ENCODE measurements at regions not wholly inside any gene's neighbourhood (a gene's known extent, or its start where the extent isn't known, plus 50 kb on each side); places are given as distances from the start of the nearest gene placed in this dataset.

DNA sequence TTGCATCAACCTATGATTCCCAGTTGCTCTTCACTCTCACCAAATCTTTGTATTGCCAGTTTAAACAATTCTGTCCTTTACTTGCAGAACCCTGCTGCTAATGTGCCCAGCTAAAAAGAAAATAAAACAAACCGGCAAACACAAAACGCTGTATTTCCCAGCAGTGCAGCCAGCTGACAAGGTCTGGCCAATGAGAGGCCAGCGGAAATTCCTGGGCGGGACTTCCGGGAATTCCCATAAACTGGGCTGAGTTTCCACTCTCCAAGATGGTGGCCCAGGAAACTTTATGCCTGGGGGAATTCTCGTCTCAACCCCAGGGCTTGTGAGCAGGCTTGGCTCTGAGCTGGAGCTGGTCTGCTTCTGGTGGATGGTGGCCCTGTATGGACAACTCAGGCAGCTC is 807.3 kb upstream of the TMEM132C start:
- peaks cover 0 to 4% (median 0%) of the 10 kb centered on the region in 4 donors for H3K9me3 ChIP-seq
- H3K4me3 ChIP-seq: no peak overlapping the region
- H3K36me3 ChIP-seq: no peaks in the 10 kb centered on the region
- H3K27ac ChIP-seq (replicated peaks in 1 of 4): no peak overlapping the region
- H3K4me1 ChIP-seq: peaks cover 7 to 14% (median 13%) of the 10 kb centered on the region in 4 donors
- 94% methylated on average over 6 of the region's 6 CpGs for WGBS
- H3K27me3 ChIP-seq: peaks cover 0 to 35% (median 15%) of the 10 kb centered on the region in 4 donors
- no peak for DNase-seq (ENCODE audit: extremely low spot score)
- intact Hi-C loops (cut with DNase I): no loop called here
- TF ChIP-seq POLR2AphosphoS5 (IDR thresholded peaks at IDR 0.05): no peak
- no peak for TF ChIP-seq CTCF (IDR thresholded peaks at IDR 0.05)
- TF ChIP-seq POLR2A (IDR thresholded peaks at IDR 0.05; ENCODE audit: low read depth): no peak
- TF ChIP-seq EP300 (IDR thresholded peaks at IDR 0.05): no peak

DNA sequence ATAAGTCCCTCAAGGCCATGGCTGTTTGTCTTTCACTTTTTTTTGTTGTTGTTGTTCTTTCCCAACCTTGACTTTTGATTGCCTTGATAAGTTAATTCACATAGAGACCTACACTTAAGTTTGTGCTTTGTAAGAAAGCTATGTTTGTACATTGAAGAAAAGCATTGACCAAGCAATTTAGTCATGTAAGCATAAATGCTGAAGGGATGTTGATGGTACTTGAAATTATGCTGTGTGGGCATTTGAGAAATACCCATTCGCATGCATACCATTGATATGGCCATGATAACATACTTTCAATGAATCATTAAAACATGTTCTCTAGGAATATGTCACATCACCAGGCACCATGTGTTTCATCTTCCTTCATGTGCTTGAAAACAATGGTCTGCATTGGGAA is 803.7 kb upstream of the TMEM132C start:
- peaks cover 0 to 7% (median 0%) of the 10 kb centered on the region in 4 donors for H3K27me3 ChIP-seq
- intact Hi-C loops (cut with DNase I): no loop called here
- no peak for TF ChIP-seq POLR2AphosphoS5 (IDR thresholded peaks at IDR 0.05)
- no peak for TF ChIP-seq CTCF (IDR thresholded peaks at IDR 0.05)
- no peak for TF ChIP-seq POLR2A (IDR thresholded peaks at IDR 0.05; ENCODE audit: low read depth)
- TF ChIP-seq EP300 (IDR thresholded peaks at IDR 0.05): no peak
- H3K36me3 ChIP-seq: no peaks in the 10 kb centered on the region
- peaks cover 0 to 4% (median 0%) of the 10 kb centered on the region in 4 donors for H3K9me3 ChIP-seq
- no peak overlapping the region for H3K4me3 ChIP-seq
- WGBS: 94% methylated on average over 1 of the region's 1 CpG
- DNase-seq (ENCODE audit: extremely low spot score): no peak
- no peak overlapping the region for H3K27ac ChIP-seq (replicated peaks in 1 of 4)
- no peaks in the 10 kb centered on the region for H3K4me1 ChIP-seq

GRCh38 chr12:127469331-127469730 is 797.6 kb upstream of the TMEM132C start:
- intact Hi-C loops (cut with DNase I): no loop called here
- no peaks in the 10 kb centered on the region for H3K27me3 ChIP-seq
- no peaks in the 10 kb centered on the region for H3K36me3 ChIP-seq
- 87% methylated on average over 1 of the region's 1 CpG for WGBS
- TF ChIP-seq POLR2A (IDR thresholded peaks at IDR 0.05; ENCODE audit: low read depth): no peak
- no peak overlapping the region for H3K4me3 ChIP-seq
- no peak overlapping the region for H3K27ac ChIP-seq (replicated peaks in 1 of 4)
- no peaks in the 10 kb centered on the region for H3K4me1 ChIP-seq
- DNase-seq (ENCODE audit: extremely low spot score): no peak
- no peaks in the 10 kb centered on the region for H3K9me3 ChIP-seq

DNA sequence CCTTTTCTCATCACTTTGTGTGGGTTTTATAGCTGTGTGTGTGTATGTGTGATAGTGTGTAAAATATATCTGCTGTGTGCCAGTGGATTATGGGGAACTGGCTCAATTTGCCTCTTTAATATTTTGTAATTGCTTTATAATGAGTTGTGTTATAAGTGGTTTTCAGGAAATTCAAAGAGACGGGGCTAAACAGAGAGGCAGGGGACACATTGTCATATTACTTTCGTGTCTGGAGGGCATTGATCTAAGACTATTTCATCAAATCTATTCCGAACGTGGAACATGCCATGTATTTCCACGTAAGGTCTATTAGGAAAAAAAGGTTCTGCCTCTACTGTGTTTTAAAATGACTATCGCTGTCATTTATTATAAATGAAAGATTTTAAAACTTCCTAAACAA is 793.2 kb upstream of the TMEM132C start:
- no peak for DNase-seq (ENCODE audit: extremely low spot score)
- 71% methylated on average over 6 of the region's 6 CpGs for WGBS
- TF ChIP-seq POLR2A (IDR thresholded peaks at IDR 0.05; ENCODE audit: low read depth) (no peak), EP300 (IDR thresholded peaks at IDR 0.05) (no peak), CTCF (IDR thresholded peaks at IDR 0.05) (no peak), POLR2AphosphoS5 (IDR thresholded peaks at IDR 0.05) (no peak)

DNA sequence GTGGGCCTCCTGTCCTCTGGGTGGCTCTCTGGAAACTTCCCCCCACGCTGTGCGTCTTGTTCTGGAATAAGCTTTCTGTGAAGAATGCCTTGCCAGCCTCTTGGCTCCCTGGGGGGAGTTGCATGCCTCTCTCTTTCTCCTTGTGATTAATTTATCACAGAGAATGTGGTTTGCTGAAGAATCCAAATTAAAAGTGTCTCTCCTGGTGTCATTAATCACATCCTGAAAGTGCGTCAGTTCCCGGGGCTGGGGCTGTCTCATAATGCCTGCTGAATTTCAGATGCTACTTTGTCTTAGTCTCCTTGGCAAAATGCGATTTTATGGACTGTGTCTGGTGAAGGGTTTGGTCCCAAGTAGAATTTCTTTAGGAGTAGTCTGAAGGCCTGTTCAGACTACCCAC is 787.7 kb upstream of the TMEM132C start:
- WGBS: 59% methylated on average over 5 of the region's 5 CpGs
- Histone ChIP-seq H3K4me1 (no peaks in the 10 kb centered on the region), H3K36me3 (no peaks in the 10 kb centered on the region), H3K27me3 (no peaks in the 10 kb centered on the region), H3K27ac (replicated peaks in 1 of 4) (no peak overlapping the region), H3K9me3 (no peaks in the 10 kb centered on the region), H3K4me3 (no peak overlapping the region)
- DNase-seq (ENCODE audit: extremely low spot score): no peak
- intact Hi-C loops (cut with DNase I): no loop called here
- no peak for TF ChIP-seq CTCF (IDR thresholded peaks at IDR 0.05)
- TF ChIP-seq POLR2AphosphoS5 (IDR thresholded peaks at IDR 0.05): no peak
- no peak for TF ChIP-seq POLR2A (IDR thresholded peaks at IDR 0.05; ENCODE audit: low read depth)
- no peak for TF ChIP-seq EP300 (IDR thresholded peaks at IDR 0.05)

More for the DNA sequence above, 793.2 kb upstream of the TMEM132C start:
- no peak overlapping the region for H3K4me3 ChIP-seq
- H3K27ac ChIP-seq (replicated peaks in 1 of 4): no peak overlapping the region
- H3K9me3 ChIP-seq: no peaks in the 10 kb centered on the region
- no peaks in the 10 kb centered on the region for H3K4me1 ChIP-seq
- H3K36me3 ChIP-seq: no peaks in the 10 kb centered on the region
- intact Hi-C loops (cut with DNase I): no loop called here
- H3K27me3 ChIP-seq: no peaks in the 10 kb centered on the region
